NB4 (cell line): ENCODE measurements at regions not wholly inside any gene's neighbourhood (a gene's known extent, or its start where the extent isn't known, plus 50 kb on each side); places are given as distances from the start of the nearest gene placed in this dataset.

ENCODE experiments used
- CTCF ChIP-seq: IDR thresholded peaks from one replicate; pipeline ENCODE4 v1.5.1; 2012; ENCODE audit warnings: low read depth, low read length
- MAX ChIP-seq: IDR thresholded peaks from 2 replicates; pipeline ENCODE4 v1.6.1; 2011; ENCODE audit warnings: low read depth, low read length
- MYC ChIP-seq: IDR thresholded peaks from 2 replicates; pipeline ENCODE4 v1.6.1; 2011; ENCODE audit warnings: low read depth, low read length
- POLR2A ChIP-seq: IDR thresholded peaks from 2 replicates; pipeline ENCODE4 v1.6.1; 2011; ENCODE audit warnings: mild to moderate bottlenecking; ENCODE audit not compliant: insufficient read length; ENCODE audit errors: extremely low read depth

DNA sequence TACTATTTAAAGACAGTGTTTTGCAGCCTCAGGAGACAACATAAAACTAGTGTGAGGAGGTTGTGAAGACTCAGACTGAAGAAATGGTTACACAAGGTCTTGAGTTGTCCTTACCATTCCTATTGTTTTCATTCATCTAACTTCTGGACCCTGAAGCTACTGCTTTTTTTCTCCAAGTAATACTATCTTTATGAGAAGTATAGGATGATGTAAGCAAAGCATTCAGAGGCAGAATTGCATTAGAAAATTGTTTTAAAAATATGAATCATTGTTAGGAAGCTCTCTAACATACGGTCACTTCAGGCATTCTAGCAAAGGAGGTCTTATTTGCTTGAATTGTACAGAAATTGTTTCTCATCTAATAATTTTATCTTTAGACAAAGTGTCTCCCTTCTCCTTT, 357.8 kb downstream of the TLL1 start:
- TF ChIP-seq CTCF (no peak), MAX (no peak), POLR2A (no peak), MYC (no peak)
